ENCODE measurements at regions not wholly inside any gene's neighbourhood (a gene's known extent, or its start where the extent isn't known, plus 50 kb on each side); places are given as distances from the start of the nearest gene placed in this dataset.
"Not testable (repeated sequence)": the region's sequence is repeated elsewhere in the genome, so short reads cannot be mapped to it uniquely, and the experiment has no call there.

DNA sequence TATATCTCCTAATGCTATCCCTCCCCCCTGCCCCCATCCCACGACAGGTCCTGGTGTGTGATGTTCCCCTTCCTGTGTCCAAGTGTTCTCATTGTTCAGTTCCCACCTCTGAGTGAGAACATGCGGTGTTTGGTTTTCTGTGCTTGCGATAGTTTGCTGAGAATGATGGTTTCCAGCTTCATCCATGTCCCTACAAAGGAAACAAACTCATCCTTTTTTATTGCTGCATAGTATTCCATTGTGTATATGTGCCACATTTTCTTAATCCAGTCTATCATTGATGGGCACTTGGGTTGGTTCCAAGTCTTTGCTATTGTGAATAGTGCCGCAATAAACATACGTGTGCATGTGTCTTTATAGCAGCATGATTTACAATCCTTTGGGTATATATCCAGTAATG is 146.9 kb downstream of the LYPLAL1 start:
- not testable (repeated sequence) for FAIRE-seq; DNase-seq (ENCODE audit: low spot score)

DNA sequence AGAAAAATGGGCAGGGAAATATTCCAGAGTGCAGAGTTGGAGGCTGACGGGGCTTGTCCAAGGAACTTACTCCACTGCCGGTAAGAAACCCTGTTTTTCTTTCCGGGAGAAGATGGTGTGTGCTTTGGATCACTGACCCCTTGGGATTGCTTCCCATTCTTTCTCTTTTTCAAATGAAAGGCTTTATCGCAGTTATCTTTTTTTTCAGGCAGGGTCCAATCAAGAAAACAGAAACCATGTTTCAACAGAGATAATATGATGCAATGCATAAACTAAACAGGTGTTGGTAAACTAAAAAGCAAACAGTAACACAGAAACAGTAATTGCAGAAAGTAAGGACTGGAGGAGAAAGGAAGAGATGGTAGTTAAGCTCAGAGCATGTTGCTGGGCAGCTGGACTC is 145.1 kb downstream of the LYPLAL1 start:
- DNase-seq (ENCODE audit: low spot score) (no peak), FAIRE-seq (no peak)

DNA sequence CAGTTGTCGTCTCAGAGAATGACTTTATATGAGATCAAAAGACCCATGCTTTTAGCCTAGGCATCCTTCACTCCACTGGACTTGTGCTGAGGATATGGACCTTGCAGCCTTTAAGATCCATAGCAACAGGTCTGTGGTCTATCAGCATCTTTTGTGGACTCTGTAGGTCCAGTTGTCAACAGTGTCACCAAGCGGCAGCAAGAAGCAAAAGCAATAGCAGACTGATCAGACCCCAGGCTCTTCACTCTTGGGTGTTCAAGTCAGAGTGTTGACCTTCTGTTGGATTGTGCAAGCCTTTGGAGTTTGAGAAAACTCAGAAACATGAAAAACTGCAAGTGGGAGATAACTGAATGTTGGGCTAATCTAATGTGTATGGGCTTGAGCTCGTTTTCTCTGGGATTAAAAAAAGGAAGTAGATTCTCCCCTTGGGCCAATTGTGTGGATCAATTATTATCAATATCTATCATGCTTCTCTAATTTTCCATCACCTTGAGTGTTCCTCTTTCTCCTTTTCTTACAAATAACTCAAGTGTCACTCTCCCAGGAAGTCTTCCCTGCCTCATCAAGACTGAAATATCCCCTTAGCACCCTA is 144.2 kb downstream of the LYPLAL1 start:
- DNase-seq (ENCODE audit: low spot score) (no peak), FAIRE-seq (no peak)

DNA sequence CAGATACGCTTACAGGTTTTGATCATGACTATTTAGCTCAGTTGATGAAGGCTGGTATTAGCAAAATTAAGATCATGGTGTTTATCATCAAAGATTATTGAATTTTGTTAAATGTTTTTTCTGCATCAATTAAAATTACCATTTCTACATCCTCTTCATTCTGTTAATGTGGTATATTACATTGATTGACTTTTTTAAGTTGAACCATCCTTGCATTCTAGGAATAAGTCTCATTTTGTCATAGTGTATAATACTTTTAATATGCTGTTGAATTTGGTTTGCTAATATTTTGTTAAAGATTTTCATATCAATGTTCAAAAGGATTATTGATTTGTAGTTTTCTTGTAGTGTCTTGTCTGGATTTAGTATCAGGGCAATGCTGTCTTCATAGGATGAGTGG is 142.4 kb downstream of the LYPLAL1 start:
- no peak for FAIRE-seq
- DNase-seq (ENCODE audit: low spot score): no peak

DNA sequence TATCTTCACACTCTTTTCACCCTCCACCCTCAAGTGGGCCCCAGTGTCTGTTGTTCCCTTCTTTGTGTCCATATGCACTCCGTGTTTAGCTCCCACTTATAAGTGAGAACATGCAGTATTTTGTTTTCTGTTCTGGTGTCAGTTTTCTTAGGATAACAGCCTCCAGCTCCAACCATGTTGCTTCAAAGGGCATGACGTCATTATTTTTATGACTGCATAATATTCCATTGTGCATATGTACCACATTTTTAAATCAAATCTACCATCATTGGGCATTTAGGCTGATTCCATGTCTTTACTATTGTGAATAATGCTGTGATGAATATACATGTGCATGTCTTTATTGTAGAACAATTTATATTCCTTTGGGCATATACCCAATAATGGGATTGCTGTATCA is 140.3 kb downstream of the LYPLAL1 start:
- no peak for DNase-seq (ENCODE audit: low spot score)
- FAIRE-seq: no peak

DNA sequence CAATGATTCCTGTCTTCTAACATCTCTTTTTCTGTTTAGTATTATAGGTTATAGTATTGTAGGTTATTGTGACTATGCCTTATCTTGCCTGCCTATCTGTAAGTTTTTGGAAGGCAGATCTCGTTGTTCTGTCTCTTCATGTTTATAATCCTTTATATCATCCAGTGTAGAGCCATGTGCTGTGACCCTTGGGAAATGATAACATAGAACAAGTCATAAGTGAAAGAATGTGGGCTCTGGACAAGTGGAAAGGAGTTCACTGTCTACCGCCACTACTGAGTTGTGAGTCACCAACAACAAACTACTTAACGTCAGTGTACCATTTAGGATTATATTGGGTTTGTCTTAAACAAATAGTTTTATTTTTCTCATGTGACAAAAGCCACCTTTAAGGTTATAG is 139.3 kb downstream of the LYPLAL1 start:
- FAIRE-seq: no peak
- DNase-seq (ENCODE audit: low spot score): peak; percentile 40

DNA sequence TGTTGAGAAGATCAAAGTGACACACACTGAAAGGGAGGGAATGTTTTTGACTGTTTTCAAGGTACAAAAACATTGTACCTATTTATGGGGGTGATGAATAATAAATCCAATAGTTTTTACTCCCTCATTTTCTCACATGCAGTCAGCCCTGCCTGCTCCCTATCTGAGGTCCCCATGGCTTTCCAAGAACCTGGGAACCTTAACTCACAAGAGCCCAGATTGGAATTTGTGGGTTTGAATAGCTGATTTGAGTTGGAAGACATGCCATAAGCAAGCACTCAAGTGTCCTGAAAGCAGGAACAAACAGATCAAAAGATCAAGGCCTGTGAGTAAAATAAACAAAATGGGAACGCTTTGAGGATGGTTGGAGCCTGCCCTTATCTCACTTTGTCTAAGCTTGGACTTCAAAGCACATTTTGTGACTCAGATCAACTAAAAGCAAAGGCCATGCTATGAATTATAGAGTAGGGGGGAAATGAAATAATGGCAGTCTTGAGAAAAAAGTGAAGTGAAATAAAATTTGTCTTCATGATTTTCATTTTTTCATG is 136.6 kb downstream of the LYPLAL1 start:
- FAIRE-seq (no peak), DNase-seq (ENCODE audit: low spot score) (no peak)

DNA sequence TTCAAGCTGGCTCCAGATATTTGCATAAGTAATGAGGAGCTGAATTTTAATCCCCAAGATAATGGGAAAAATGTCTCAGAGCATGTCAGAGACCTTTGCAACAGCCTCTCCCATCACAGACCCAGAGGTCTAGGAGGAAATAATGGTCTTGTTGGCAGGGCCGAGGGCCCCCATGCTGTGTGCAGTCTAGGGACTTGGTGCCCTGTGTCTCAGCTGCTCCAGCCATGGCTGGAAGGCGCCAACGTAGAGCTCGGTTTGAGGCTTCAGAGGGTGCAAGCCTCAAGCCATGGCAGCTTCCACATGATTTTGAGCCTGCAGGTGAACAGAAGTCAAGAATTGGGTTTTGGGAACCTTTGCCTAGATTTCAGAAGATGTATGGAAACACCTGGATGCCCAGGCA is 134.7 kb downstream of the LYPLAL1 start:
- DNase-seq (ENCODE audit: low spot score) (no peak), FAIRE-seq (no peak)

DNA sequence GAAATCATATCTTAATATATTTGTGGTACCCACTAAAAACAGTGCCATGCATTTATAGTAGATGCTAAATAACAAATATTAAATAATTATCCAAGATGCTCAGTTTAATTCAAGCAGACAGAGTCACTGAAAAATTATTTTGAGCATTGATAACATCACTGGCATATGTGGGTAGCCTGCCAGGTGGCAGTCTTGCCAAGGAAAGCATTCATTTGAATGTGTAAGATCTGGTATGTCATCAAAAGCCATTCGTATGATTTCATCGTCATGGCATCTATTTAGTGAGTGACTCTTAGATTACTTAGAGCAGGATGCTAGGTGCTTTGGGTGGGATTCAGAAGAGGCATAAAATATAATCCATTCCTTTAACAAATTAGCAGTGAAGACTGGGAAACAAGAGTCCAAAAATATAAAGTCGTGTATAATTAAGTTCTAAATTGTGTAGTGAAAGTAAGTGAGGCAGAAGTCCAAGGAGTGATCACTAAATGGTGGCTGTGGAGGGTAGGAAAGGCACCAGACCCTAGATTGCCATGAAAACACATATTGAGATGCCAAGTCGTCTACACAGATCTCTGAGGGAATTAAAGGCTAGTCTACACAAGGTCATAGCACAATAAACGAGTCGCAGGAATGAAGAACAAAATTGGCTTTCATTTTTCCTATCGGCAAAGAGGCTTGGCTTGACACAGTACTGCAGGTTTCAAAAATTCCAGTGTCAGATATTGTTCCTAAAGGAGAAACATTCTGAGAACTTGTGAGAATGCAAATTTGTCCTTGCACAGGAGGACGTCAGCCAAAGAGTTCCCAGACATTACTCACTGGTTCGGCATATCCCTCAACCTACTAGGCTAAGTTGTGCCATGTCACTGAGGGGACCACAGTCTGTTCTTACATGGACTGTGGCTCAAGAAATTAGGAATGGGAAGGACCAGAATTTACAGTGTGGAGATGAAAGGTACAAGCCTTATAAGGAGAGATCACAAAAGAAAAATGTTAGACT is 130.8 kb downstream of the LYPLAL1 start:
- DNase-seq (ENCODE audit: low spot score): peak; percentile 62
- FAIRE-seq: peak; percentile 62

DNA sequence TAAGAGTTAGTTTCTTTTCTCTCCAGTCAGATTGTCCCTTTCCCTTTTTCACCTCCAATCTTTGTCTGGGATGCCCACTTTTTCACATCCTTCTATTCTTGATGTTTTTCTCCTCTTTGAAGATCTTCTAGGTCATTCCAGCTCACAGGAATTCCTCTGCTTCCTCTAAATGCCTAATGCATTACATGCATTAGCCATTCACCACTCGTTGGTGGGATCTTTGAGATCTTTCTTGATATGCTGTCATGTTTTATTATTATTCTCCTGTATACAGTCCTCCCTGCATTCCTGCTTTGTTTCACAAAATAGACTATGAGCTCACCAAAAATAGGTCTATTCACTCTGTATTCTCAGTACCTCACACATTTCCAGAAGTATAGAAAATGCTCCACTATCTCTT is 129.0 kb downstream of the LYPLAL1 start:
- FAIRE-seq: no peak
- no peak for DNase-seq (ENCODE audit: low spot score)

DNA sequence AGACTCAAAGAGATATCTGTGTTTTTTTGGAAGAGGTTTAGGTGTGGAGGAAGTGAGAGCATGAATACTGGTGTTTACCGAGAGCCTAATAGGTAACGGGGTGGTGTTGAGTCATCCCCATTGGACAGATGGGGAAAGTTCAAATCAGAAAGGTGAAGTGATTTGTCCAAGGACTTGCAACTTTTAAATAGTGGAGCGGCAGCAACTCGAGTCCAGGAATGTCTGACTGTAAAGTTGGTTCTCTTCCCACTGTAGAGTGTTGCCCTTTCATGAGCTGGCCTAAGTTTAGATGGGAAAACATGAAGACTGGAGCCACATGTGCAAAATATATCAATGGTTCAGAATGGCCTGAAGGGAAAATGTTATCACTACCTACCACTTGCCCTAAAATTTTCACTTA is 125.7 kb downstream of the LYPLAL1 start:
- DNase-seq (ENCODE audit: low spot score) (no peak), FAIRE-seq (no peak)

DNA sequence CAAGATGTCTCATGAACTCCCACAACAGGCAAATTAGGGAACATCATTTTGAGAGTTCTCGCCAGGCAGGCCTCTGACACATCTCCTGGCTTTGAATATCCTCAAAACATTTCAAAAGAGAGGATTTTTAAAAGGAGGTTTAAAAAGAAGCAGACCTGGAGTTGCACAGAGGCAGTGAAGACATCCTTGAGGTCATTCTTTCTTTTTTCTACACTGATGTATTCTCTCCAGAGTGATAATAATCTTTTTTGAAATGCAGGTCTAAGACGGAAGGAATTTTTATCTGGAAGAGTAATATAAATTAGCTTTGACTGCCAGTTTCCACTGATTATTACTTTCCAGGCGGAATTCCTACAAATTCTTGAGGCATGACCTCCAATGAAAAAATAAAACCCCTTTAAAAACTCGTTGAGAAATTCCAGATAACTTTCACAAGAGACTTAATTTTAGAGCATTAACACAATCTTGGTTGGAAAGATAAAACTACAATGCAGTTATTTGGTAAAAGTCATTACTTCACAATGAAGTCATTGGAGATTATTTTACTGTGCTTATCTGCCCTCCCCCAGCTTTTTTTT is 125.0 kb downstream of the LYPLAL1 start:
- DNase-seq (ENCODE audit: low spot score): no peak
- FAIRE-seq: no peak

DNA sequence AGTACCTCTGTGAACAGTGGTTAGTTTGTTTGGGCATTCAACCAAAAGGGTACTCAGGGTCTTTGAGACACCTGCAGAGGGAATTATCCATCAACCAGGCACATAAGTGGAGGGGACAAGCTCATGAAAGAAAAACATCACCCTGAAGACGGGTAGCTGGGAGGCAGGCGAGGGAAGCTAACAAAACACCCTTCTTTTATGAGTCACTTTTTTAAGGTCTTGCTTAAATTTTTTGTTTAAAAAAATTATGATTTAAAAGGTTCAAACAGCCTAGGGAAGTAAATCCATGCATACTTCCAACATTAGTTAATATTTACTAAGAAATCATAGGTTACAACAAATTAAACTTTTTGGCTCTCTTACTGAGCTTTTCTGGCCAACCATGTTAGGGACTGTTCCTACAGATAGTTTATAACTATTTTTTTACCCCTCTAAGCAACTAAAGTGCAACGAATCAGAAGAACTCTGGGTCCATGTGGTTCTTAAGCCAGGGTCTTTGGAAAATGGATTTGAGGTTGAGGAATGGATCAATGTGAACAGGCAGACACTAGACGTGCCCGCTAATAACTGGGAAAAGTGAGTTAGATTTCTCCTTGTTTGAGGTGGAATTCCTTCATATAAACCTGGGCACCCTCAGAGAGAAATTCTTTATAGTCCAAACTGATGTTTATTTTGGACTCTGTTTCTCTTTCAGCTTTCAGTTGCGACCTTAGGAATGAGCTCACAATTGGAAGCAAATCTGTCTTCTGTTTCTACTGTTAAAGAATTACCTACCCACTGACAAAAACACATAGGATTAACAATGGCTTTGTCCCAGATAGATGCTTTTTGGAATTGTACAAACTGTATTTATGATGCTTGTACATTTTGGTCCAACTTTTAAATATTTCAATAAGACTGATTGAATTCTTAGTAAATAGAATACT is 123.0 kb downstream of the LYPLAL1 start:
- DNase-seq (ENCODE audit: low spot score): no peak
- no peak for FAIRE-seq

DNA sequence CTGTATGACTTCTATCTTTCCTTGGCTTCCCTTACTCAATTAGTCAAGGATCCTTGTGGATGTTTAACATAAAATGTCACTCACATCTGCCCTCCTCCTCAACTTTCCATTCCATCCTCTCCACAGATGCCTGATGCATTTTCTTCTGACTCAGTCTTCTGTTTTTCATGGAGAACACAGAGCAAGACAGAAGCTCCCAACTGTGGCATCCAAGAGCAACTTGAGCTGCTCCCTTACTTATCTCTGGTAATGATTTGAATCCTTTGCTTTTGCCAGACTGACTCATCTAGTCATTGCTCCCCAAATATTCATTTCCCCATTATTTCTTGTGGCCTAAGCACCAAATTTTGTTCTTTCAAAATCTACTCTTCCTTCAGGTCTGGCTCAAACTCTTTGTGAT is 120.6 kb downstream of the LYPLAL1 start:
- FAIRE-seq (no peak), DNase-seq (ENCODE audit: low spot score) (no peak)

DNA sequence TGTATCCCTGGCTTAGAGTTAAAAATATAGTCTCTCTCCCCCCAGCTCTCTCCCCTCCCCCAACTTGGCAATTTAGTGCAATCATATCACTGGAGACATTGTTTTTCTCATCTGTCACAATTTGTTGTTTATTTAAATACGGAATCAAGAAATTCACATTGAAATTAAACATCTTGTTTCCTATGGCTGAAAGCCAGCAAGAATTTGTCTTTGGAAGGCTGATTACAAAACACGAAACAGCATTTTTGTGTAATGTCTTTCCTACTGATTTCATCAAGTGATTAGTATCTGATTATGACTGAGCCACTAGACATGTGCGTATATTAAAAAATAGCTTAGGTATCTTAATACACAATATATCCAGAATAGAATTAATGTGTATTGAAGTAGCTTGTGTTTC is 119.7 kb downstream of the LYPLAL1 start:
- DNase-seq (ENCODE audit: low spot score) (no peak), FAIRE-seq (no peak)

DNA sequence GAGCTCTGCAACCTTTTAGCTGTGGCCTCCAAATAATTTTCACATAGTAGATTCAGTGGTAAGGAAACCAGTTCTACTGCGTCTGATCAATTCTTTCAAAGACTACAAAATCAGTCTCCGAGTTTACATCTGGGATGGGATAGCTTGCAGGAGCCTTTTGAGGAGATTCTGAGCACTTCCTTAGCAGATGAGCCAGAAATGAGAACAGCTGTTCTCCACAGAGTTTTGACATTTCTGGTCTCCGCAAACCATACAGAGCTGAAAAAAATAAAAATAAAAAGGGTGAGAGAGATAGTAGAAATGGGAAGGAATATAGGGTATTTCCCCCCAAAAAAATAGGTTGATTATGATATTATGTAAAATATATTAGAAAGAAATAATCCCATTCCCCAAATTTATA is 119.3 kb downstream of the LYPLAL1 start:
- no peak for FAIRE-seq
- no peak for DNase-seq (ENCODE audit: low spot score)

DNA sequence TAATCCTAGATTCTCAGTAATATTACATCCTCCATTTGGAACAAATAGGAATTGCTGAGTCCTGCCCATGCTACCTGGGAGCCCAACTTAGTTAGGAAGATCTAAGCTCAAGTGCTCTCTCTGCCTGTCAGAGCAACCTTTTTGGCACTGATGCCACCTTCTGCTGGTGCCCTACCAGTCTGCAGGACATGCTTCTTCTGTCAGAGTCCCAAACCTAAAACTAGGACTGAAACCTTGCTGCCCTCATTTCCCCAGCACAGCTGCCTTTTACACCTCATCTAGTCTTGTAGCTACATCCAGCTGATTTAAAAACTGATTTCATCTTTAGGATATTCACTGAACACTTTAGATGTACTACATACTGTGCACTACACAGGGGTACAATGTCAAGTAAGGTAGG is 118.7 kb downstream of the LYPLAL1 start:
- no peak for DNase-seq (ENCODE audit: low spot score)
- no peak for FAIRE-seq

DNA sequence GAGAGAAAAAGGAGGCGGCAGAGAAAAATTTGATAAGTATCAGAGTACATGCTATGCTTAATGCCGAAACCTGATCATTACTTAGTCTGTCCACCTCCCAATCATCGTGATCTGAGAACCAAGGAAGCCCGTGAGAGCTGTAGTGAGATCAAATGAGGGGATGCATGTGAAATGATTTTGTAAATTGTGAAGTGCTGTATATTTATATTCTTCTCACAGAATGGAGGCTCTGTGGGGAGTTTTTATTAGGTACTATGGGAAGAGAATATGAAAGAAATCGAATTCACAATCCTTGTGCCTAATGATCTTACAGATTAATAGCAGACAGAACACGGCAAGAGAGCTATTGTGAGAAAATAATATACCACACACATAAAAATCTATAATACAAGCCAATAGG is 115.5 kb downstream of the LYPLAL1 start:
- DNase-seq (ENCODE audit: low spot score) (no peak), FAIRE-seq (no peak)

DNA sequence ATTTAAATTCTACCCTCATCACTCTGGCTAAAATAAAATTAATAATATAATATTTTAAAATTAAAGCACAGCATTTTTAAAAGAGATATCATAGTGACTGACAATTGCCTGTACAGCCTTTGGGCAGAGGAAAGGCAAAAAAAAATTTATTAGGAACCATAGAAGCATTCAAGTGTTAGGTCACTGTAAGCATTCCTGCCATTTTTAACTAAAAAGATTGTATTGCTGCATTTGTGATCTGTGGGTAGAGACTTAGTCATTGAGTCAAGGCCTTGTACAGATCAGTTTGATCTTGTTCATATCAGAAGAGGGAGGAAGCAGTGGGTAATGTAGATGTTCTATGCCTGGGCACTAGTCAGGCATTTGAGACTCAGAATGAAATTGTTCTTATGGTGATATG is 109.9 kb downstream of the LYPLAL1 start:
- DNase-seq (ENCODE audit: low spot score): no peak

DNA sequence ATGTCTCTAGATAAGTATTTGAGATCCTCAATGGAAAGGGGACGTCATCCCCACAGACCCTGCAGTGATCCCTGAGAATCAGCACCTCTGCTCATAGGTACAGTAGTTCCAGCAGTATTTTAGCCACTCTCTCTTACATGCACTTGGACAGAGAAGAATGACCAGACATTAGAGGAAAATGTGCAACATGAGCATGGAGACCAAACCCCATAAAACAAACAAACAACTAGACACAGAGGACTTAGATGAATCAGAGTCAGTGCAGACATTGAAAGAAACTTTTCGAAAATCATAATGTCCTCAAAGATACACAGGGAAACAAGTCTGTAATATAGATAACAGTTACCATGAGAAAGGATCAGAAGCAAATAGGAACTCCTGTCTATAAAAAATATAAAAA is 108.2 kb downstream of the LYPLAL1 start:
- no peak for DNase-seq (ENCODE audit: low spot score)
- no peak for FAIRE-seq

More for the DNA sequence above, 109.9 kb downstream of the LYPLAL1 start:
- FAIRE-seq: no peak

All from urothelium cell line (cell line).